ENCODE measurements at regions not wholly inside any gene's neighbourhood (a gene's known extent, or its start where the extent isn't known, plus 50 kb on each side); places are given as distances from the start of the nearest gene placed in this dataset.

DNA sequence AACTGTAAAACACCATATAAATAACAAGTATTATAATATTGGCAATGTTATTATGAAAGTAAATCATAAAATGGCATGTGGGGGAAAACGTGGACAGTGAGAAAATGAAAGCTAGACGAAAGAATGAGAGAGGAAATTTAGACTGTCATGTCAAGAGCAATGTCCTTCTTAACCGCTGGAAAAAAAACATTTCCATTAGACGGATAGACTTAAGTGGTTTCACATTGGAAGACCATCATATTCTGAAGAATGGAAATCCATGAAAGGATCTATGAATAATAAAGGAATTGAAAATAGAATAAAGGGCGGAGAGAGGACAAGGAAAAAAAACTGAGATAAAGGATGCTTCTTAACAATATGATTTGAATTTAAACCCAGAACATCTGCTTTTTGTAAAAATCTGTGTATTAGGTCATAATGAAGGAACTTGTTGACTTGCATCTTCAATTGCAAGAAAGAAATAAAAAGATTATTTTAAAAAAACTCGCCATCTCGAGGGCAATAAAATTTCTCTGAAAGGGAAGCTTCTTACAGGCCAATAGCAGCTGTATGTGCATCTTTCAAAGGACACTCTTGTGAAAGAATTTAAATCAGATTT, 90.6 kb downstream of the SPRY2 start:
- no peak overlapping the region for H3K4me3 Mint-ChIP-seq
- H3K9me3 Mint-ChIP-seq = no peaks in the 10 kb centered on the region
- intact Hi-C loops (cut with micrococcal nuclease) = no loop called here
- H3K4me1 Mint-ChIP-seq (ENCODE audit: low read depth) = no peaks in the 10 kb centered on the region
- no peak overlapping the region for H3K27ac Mint-ChIP-seq
- DNase-seq (ENCODE audit: low spot score) = no peak
- no peaks in the 10 kb centered on the region for H3K27me3 Mint-ChIP-seq (ENCODE audit: insufficient read depth)
- no peaks in the 10 kb centered on the region for H3K36me3 Mint-ChIP-seq (ENCODE audit: low read depth)

DNA sequence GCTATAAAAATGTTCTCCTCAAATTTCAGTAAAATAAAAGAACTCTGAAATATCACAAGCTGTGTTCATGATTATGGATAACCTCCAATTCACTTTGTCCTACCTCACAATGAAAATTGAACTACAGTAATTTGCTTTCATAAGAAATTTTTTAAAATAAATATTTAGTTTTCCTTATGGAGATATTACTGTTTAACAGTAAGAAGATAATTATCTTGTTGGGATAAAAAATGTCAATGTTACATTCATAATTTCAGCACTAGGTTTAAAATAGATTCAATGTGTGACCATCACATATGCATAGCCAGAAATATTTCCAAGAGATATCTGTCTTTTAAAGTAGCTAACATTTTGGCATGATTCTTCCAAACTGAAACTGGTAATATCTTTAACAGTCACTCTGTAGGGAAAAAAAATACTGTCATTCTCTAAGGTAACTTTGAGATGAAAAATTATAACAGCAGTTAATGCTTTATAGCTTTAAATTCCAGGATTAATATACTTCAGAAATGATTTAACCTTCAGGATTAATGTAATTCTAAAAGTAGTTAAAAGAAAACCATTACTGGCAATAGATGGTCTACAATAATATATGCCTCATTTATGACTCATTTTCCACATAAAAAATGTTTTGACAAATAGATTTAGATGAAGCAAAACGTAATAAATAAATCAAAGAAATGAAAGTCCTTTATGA, 91.3 kb downstream of the SPRY2 start:
- Mint-ChIP-seq H3K4me3 (no peak overlapping the region), H3K4me1 (ENCODE audit: low read depth) (no peaks in the 10 kb centered on the region), H3K36me3 (ENCODE audit: low read depth) (no peaks in the 10 kb centered on the region), H3K27ac (no peak overlapping the region), H3K27me3 (ENCODE audit: insufficient read depth) (no peaks in the 10 kb centered on the region), H3K9me3 (no peaks in the 10 kb centered on the region)
- intact Hi-C loops (cut with micrococcal nuclease) = no loop called here
- no peak for DNase-seq (ENCODE audit: low spot score)

DNA sequence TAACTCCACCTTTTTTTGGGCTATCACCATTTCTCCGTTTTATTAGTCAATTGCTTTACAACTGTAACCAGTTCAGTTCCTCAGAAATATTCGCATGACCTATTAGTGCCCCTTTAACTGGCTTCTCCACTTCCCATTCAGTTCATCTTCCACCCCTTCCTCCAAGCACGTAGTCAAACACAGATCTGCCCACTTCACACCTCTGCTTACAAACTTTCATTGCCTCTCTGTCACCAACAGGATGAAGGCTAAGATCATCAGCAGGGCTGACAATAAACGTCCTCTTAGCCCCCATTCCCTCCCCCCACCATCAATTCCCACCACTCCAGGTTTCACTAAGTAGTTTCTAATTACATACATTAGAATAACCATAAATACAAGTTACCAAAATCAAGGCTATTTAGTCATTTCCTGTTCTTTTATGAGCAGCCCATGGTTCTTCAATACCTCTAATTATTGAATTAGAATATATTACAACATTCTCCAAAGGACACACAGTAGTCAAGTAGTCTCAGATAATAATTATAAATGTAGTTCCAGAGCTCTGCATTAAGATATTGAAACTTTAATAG, 95.7 kb downstream of the SPRY2 start:
- H3K27ac Mint-ChIP-seq = no peak overlapping the region
- intact Hi-C loops (cut with micrococcal nuclease) = no loop called here

DNA sequence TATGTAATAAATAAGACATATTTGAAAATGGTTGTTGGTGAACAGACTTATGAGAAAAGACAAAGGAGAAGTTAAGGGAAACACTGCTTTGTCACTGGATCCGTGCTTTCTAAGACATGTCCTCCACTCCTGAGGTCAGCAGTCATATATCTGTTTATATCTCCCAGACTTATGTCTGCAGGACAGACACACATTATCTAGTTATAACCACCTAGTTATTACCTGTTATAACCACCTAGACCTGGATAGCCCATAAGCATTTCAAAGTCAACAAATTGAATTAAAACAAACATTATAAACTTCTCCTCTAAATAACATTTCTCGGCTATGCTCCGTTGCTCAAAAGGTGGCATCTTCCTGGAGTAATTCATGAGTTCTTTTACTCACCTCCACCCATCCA, 96.4 kb downstream of the SPRY2 start:
- Mint-ChIP-seq H3K36me3 (ENCODE audit: low read depth) (no peaks in the 10 kb centered on the region), H3K9me3 (no peaks in the 10 kb centered on the region), H3K4me3 (no peak overlapping the region), H3K27me3 (ENCODE audit: insufficient read depth) (no peaks in the 10 kb centered on the region), H3K4me1 (ENCODE audit: low read depth) (no peaks in the 10 kb centered on the region), H3K27ac (no peak overlapping the region)
- no peak for DNase-seq (ENCODE audit: low spot score)
- intact Hi-C loops (cut with micrococcal nuclease) = no loop called here

More for the DNA sequence above, 95.7 kb downstream of the SPRY2 start:
- H3K9me3 Mint-ChIP-seq = no peaks in the 10 kb centered on the region
- DNase-seq (ENCODE audit: low spot score) = no peak
- no peaks in the 10 kb centered on the region for H3K27me3 Mint-ChIP-seq (ENCODE audit: insufficient read depth)
- H3K4me3 Mint-ChIP-seq = no peak overlapping the region
- no peaks in the 10 kb centered on the region for H3K36me3 Mint-ChIP-seq (ENCODE audit: low read depth)
- H3K4me1 Mint-ChIP-seq (ENCODE audit: low read depth) = no peaks in the 10 kb centered on the region

DNA sequence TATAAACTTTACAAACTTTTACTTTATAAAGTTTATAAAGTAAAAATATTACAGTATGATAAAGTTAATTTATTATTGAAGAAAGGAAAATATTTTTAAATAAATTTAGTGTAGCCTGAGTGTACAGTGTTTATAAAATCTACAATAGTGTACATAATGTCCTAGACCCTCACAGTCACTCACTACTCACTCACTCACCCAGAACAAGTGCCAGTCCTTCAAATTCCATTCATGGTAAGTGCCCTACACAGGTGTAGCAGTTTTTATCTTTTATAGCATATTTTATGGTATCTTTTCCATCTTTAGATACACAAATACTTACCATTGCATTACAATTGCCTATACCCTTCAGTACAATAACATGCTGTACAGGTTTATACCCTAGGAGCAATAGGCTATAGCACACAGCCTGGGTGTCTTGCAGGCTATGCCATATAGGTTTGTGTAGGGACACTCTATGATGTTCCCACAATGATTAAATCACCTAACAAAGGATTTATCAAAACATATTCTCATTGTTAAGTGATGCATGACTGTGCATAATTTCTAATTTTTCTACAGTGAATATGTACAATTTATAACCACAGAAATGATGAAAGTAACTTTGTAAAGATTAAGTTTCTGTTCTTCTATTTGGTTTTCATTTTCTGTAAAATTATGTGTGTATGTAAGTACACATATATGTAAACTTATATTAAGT, 98.0 kb downstream of the SPRY2 start:
- H3K27ac Mint-ChIP-seq = no peak overlapping the region
- H3K4me3 Mint-ChIP-seq = no peak overlapping the region
- H3K9me3 Mint-ChIP-seq = no peaks in the 10 kb centered on the region
- no peak for DNase-seq (ENCODE audit: low spot score)
- no peaks in the 10 kb centered on the region for H3K36me3 Mint-ChIP-seq (ENCODE audit: low read depth)
- H3K4me1 Mint-ChIP-seq (ENCODE audit: low read depth) = no peaks in the 10 kb centered on the region
- intact Hi-C loops (cut with micrococcal nuclease) = no loop called here
- no peaks in the 10 kb centered on the region for H3K27me3 Mint-ChIP-seq (ENCODE audit: insufficient read depth)

DNA sequence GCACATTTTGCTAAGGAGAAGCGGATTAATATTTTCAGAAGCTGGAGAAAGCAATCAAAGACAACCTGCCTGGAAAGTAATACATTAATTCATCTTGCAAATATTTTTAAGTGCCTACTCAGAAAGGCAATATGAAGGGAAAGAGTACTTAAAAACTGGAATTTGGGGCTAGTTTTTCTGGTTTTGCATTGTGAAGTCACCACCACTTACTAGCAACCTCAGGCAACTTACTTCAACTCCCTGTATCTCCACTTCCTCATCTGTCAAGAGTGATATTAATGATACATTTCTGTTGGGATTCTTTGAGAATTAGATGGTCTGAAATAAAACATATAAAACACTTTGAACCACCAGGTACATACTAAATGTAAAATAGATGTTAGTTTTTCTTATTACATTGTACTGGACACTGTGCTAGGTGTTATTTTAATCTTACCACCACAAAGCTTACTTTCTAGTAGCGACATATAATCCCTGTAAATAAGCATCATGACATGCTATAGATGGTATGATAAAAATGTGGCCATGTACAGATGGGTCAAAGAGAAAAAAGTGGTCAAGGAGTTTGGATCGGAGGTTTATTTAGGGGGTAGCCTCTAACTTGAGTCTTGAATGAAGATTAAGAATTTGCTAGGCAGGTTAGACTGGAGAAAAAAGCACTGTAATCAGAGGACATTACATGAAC, 101.2 kb downstream of the SPRY2 start:
- intact Hi-C loops (cut with micrococcal nuclease) = no loop called here
- DNase-seq (ENCODE audit: low spot score) = no peak
- Mint-ChIP-seq H3K36me3 (ENCODE audit: low read depth) (no peaks in the 10 kb centered on the region), H3K4me3 (no peak overlapping the region), H3K4me1 (ENCODE audit: low read depth) (no peaks in the 10 kb centered on the region), H3K27me3 (ENCODE audit: insufficient read depth) (no peaks in the 10 kb centered on the region), H3K9me3 (no peaks in the 10 kb centered on the region), H3K27ac (no peak overlapping the region)

DNA sequence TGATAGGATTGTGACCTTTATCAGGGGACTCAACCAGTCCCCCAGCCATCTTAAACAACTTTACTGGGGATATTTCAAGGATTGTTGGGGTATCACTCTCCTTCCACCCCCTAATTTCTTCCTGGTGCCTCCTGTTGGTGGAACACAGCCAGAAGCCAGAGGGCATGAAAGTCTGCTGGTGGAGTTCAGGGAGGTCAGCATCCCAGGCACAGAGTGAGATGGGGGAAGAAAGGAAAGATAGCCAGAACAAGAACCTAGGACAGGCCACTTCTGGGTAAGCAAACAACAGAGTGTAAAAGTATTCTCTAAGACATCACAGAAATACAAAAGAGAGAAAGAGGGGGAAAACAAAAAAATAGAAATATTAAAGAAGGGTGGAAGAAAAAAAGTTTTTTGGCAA, 101.8 kb downstream of the SPRY2 start:
- no peaks in the 10 kb centered on the region for H3K4me1 Mint-ChIP-seq (ENCODE audit: low read depth)
- no peaks in the 10 kb centered on the region for H3K27me3 Mint-ChIP-seq (ENCODE audit: insufficient read depth)
- no peak overlapping the region for H3K27ac Mint-ChIP-seq
- no peaks in the 10 kb centered on the region for H3K36me3 Mint-ChIP-seq (ENCODE audit: low read depth)
- intact Hi-C loops (cut with micrococcal nuclease) = no loop called here
- no peak for DNase-seq (ENCODE audit: low spot score)
- H3K9me3 Mint-ChIP-seq = no peaks in the 10 kb centered on the region
- H3K4me3 Mint-ChIP-seq = no peak overlapping the region

DNA sequence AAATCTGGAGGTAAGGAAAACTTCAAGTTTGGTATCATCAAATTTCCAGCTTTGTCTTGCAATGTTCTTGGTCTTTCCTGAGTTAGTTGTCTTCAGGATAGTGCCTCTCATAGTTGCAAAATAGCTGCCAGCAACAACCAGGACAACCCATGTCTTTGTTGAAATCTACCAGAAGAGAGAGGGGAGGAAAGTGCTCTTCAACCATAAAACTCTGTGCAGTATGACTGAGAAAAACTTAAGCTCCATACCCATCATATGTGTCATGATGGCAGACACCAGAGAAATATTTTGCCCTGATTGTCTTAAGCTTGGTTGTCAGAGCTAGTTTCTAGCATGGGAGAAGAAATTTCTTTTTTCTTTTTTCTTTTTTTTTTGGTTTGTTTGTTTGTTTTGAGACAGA, 103.3 kb downstream of the SPRY2 start:
- no peaks in the 10 kb centered on the region for H3K27me3 Mint-ChIP-seq (ENCODE audit: insufficient read depth)
- H3K4me3 Mint-ChIP-seq = no peak overlapping the region
- intact Hi-C loops (cut with micrococcal nuclease) = no loop called here
- no peaks in the 10 kb centered on the region for H3K36me3 Mint-ChIP-seq (ENCODE audit: low read depth)
- no peaks in the 10 kb centered on the region for H3K9me3 Mint-ChIP-seq
- no peak overlapping the region for H3K27ac Mint-ChIP-seq
- no peak for DNase-seq (ENCODE audit: low spot score)
- no peaks in the 10 kb centered on the region for H3K4me1 Mint-ChIP-seq (ENCODE audit: low read depth)

DNA sequence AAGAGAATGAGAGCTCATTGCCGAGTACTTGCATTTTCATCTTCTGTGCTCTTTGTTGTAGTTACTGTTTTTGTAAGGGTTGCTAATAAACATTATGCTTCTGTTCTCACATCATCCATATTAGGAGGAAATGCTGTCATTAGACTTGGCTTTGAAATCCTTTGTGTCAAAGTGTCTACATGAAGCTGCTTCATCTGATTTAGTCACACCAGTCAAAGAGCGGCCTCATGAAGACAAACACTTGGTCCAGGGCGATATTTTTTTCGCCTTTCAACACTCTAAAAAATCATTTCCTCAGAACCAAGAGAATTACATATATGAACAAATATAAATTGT, 105.0 kb downstream of the SPRY2 start:
- Mint-ChIP-seq H3K36me3 (ENCODE audit: low read depth) (no peaks in the 10 kb centered on the region), H3K27me3 (ENCODE audit: insufficient read depth) (no peaks in the 10 kb centered on the region), H3K27ac (no peak overlapping the region), H3K4me3 (no peak overlapping the region), H3K4me1 (ENCODE audit: low read depth) (no peaks in the 10 kb centered on the region), H3K9me3 (no peaks in the 10 kb centered on the region)
- intact Hi-C loops (cut with micrococcal nuclease) = no loop called here
- DNase-seq (ENCODE audit: low spot score) = no peak

DNA sequence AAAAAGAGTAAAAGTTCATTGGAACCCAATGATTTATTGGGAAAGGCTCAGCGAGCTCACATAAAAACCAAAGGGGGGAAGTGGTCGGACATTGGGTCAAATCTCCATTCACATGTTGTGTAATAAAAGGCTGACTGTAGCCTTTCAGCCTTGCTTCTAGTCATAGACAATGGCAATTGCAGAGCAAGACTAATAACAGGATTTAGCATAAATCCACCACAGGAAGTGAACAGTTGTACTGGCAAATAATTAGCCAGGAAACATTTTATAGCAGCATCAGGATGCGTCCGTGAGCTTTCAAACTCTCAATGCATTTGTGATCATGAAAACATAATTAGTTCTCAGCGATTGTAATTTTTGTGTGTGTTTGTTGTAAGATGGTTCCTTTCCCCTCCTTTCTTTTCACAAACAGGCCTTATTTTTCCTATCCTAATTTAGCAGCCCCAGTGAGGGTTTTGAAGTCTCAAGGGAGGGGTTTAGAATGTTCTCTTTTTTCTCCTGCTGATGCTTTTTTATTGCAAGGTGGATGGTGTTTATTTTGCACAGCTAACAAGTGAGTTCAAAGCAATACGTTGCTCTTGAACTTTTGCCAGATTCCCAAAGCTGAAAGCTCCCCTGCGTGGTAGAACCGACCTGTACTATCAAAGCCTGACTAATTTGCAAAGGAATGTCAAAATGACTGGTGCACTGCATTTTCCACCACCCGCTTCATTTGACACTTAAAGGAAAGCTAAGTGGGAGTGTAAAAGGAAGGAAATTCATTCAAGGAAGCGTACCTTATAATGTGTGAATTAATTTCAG, 105.6 kb downstream of the SPRY2 start:
- intact Hi-C loops (cut with micrococcal nuclease) = no loop called here
- no peak overlapping the region for H3K27ac Mint-ChIP-seq
- DNase-seq (ENCODE audit: low spot score) = no peak
- H3K9me3 Mint-ChIP-seq = no peaks in the 10 kb centered on the region
- no peak overlapping the region for H3K4me3 Mint-ChIP-seq
- no peaks in the 10 kb centered on the region for H3K36me3 Mint-ChIP-seq (ENCODE audit: low read depth)
- no peaks in the 10 kb centered on the region for H3K4me1 Mint-ChIP-seq (ENCODE audit: low read depth)
- H3K27me3 Mint-ChIP-seq (ENCODE audit: insufficient read depth) = no peaks in the 10 kb centered on the region

DNA sequence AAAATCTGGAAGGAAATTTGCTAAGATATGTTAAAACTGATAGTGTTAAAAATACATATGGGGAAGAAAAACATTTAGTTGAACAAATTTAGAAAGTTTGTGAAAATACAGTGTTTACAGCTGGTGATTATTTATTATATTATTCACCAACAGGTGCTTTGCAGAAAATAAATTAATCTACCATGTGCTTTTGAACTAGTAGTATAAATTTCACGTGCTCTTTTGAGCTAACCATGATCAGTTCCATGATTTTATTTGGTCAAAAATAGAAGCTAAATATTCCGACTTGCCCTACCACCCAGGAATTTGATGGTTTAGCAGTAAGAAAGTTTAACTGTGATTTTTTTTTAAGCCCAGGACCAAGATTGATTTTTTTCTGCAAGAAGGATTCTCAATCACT, 113.3 kb downstream of the SPRY2 start:
- no peaks in the 10 kb centered on the region for H3K4me1 Mint-ChIP-seq (ENCODE audit: low read depth)
- intact Hi-C loops (cut with micrococcal nuclease) = no loop called here
- DNase-seq (ENCODE audit: low spot score) = no peak
- H3K36me3 Mint-ChIP-seq (ENCODE audit: low read depth) = no peaks in the 10 kb centered on the region
- H3K27ac Mint-ChIP-seq = no peak overlapping the region
- no peaks in the 10 kb centered on the region for H3K27me3 Mint-ChIP-seq (ENCODE audit: insufficient read depth)
- peaks cover 3% of the 10 kb centered on the region for H3K9me3 Mint-ChIP-seq
- H3K4me3 Mint-ChIP-seq = no peak overlapping the region

DNA sequence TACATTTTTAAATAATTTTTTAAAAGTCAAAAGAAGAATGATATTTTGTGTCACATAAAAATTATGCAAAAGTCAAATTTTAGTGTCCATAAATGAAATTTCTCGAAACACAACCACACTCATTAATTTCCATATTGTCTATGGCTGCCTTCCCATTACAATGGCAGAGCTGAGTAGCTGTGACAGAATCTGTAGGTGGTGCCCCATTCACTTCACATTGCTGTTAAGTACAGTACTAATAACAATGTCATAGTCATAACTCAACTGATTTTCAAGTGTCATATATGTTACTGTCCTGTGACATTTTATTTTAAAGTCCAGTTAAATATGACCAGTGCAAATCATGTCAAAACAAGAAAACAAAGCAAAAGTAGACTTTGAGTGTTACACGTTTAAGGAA, 114.3 kb downstream of the SPRY2 start:
- H3K27me3 Mint-ChIP-seq (ENCODE audit: insufficient read depth) = no peaks in the 10 kb centered on the region
- intact Hi-C loops (cut with micrococcal nuclease) = no loop called here
- H3K4me3 Mint-ChIP-seq = no peak overlapping the region
- no peak for DNase-seq (ENCODE audit: low spot score)
- no peaks in the 10 kb centered on the region for H3K4me1 Mint-ChIP-seq (ENCODE audit: low read depth)
- peaks cover 3% of the 10 kb centered on the region for H3K9me3 Mint-ChIP-seq
- no peaks in the 10 kb centered on the region for H3K36me3 Mint-ChIP-seq (ENCODE audit: low read depth)
- no peak overlapping the region for H3K27ac Mint-ChIP-seq

Data from activated T-helper 1 cell treated with anti-CD3 and anti-CD28 coated beads, Interleukin-12 subunit alpha, Interleukin-12 subunit beta, Interleukin-2, Interleukin-4 antibody, amounts not matched to agents 30 ng/mL and 10 ng/mL and 1 ng/mL, durations not matched to agents 14 hours and 24 hours and 36 hours (primary cell).